SK-N-SH treated with all-trans-retinoic acid at 6 μM for 48 hours (cell line): ENCODE measurements at regions not wholly inside any gene's neighbourhood (a gene's known extent, or its start where the extent isn't known, plus 50 kb on each side); places are given as distances from the start of the nearest gene placed in this dataset.
"Not testable (repeated sequence)": the region's sequence is repeated elsewhere in the genome, so short reads cannot be mapped to it uniquely, and the experiment has no call there.

Experiments
- ATAC-seq: fragments of 200-7000 bp; cut with Tn5 transposase; 3 replicates; pipeline ENCODE4 v1.9.1; 2020; ENCODE audit warnings: mild to moderate bottlenecking, moderate library complexity
- ARNTL ChIP-seq: fragments of 450-650 bp; formaldehyde crosslinking; IDR thresholded peaks from 2 replicates; pipeline ENCODE4 v1.5.0; 2020; ENCODE audit warnings: low read depth, mild to moderate bottlenecking, moderate library complexity, borderline replicate concordance
- BACH2 ChIP-seq: fragments of 250-450 bp; sonication (Bioruptor Pico); IDR thresholded peaks from 2 replicates; pipeline ENCODE4 v1.9.0; 2021; ENCODE audit warnings: mild to moderate bottlenecking, borderline replicate concordance
- CREB5 ChIP-seq: fragments of 250-450 bp; sonication (Bioruptor Pico); IDR thresholded peaks from 2 replicates; pipeline ENCODE4 v1.5.1; 2020; ENCODE audit warnings: low read depth, mild to moderate bottlenecking, moderate library complexity
- CSDC2 ChIP-seq: fragments of 250-450 bp; sonication (Bioruptor Pico); IDR thresholded peaks from 2 replicates; pipeline ENCODE4 v1.5.0; 2020; ENCODE audit warnings: mild to moderate bottlenecking, moderate library complexity
- GLIS3 ChIP-seq: fragments of 250-450 bp; sonication (Bioruptor Pico); IDR thresholded peaks from 2 replicates; pipeline ENCODE4 v1.5.0; 2020; ENCODE audit warnings: mild to moderate bottlenecking, moderate library complexity
- ISL1 ChIP-seq: fragments of 250-450 bp; sonication (Bioruptor Pico); IDR thresholded peaks from 2 replicates; pipeline ENCODE4 v2.1.2; 2022; ENCODE audit warnings: mild to moderate bottlenecking, moderate library complexity
- OSR1 ChIP-seq: fragments of 250-450 bp; sonication (Bioruptor Pico); IDR thresholded peaks from 2 replicates; pipeline ENCODE4 v1.8.0; 2022; ENCODE audit warnings: moderate library complexity, mild to moderate bottlenecking, inconsistent platforms
- POU6F1 ChIP-seq: fragments of 250-450 bp; sonication (Bioruptor Pico); IDR thresholded peaks from 2 replicates; pipeline ENCODE4 v1.8.0; 2021; ENCODE audit warnings: low read depth, mild to moderate bottlenecking, moderate library complexity, borderline replicate concordance
- RARB ChIP-seq: fragments of 250-450 bp; sonication (Bioruptor Pico); IDR thresholded peaks from 2 replicates; pipeline ENCODE4 v1.8.0; 2021; ENCODE audit warnings: mild to moderate bottlenecking, moderate library complexity
- SNAI2 ChIP-seq: fragments of 250-450 bp; sonication (Bioruptor Pico); IDR thresholded peaks from 2 replicates; pipeline ENCODE4 v1.5.0; 2020; ENCODE audit warnings: mild to moderate bottlenecking, moderate library complexity
- TCF4 ChIP-seq: fragments of 250-450 bp; sonication (Bioruptor Pico); IDR thresholded peaks from 2 replicates; pipeline ENCODE4 v1.8.0; 2021; ENCODE audit warnings: mild to moderate bottlenecking, moderate library complexity, borderline replicate concordance
- ZC3H10 ChIP-seq: fragments of 250-450 bp; sonication (Bioruptor Pico); IDR thresholded peaks from 2 replicates; pipeline ENCODE4 v1.5.1; 2021; ENCODE audit warnings: mild to moderate bottlenecking, moderate library complexity
- ZFP3 ChIP-seq: fragments of 250-450 bp; sonication (Bioruptor Pico); IDR thresholded peaks from 2 replicates; pipeline ENCODE4 v1.5.0; 2020; ENCODE audit warnings: mild to moderate bottlenecking, moderate library complexity
- ZFP30 ChIP-seq: fragments of 450-650 bp; formaldehyde crosslinking; IDR thresholded peaks from 2 replicates; pipeline ENCODE4 v1.5.0; 2022; ENCODE audit warnings: mild to moderate bottlenecking, moderate library complexity
- ZNF70 ChIP-seq: fragments of 450-650 bp; formaldehyde crosslinking; IDR thresholded peaks from 2 replicates; pipeline ENCODE4 v1.5.0; 2020; ENCODE audit warnings: mild to moderate bottlenecking, moderate library complexity
- TF ChIP-seq, protein P1 (sequence below): fragments of 250-450 bp; sonication (Bioruptor Pico); IDR thresholded peaks from 2 replicates; pipeline ENCODE4 v1.8.0; 2020; ENCODE audit warnings: mild to moderate bottlenecking, moderate library complexity, borderline replicate concordance
- TF ChIP-seq, protein P2 (sequence below): fragments of 250-450 bp; sonication (Bioruptor Pico); IDR thresholded peaks from 2 replicates; pipeline ENCODE4 v1.5.1; 2021; ENCODE audit warnings: mild to moderate bottlenecking, moderate library complexity
- TF ChIP-seq, protein P3 (sequence below): fragments of 250-450 bp; sonication (Bioruptor Pico); IDR thresholded peaks from 2 replicates; pipeline ENCODE4 v1.5.0; 2020; ENCODE audit warnings: mild to moderate bottlenecking, moderate library complexity

DNA sequence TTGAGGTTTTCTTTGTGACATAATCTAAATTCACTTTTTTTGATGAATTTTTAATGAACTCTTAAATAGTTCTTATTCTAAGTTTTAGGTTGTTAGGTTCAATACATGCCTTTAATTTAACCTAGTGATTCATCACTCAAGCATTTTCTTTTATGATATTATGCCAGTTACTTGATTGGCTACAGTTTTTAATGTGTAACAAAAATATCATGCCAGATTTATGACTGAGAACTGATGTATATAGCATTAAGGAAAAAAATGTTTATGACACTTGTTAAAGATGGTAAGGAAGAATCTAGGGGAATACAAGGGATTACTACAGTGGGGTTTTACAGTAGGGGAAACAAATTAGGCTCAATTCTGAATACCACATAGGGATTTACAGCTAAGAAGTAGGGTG is 103.1 kb downstream of the VGLL3 start:
- TF ChIP-seq BACH2 (CRISPR knock-in tag) (no peak), ZNF70 (CRISPR knock-in tag) (no peak), TCF4 (CRISPR knock-in tag) (no peak), ISL1 (no peak), ZFP30 (CRISPR knock-in tag) (no peak), ZC3H10 (no peak), ZFP3 (CRISPR knock-in tag) (no peak), POU6F1 (no peak), GLIS3 (CRISPR knock-in tag) (no peak), CSDC2 (no peak), ARNTL (no peak), CREB5 (CRISPR knock-in tag) (no peak)
- TF ChIP-seq, protein P1, sequence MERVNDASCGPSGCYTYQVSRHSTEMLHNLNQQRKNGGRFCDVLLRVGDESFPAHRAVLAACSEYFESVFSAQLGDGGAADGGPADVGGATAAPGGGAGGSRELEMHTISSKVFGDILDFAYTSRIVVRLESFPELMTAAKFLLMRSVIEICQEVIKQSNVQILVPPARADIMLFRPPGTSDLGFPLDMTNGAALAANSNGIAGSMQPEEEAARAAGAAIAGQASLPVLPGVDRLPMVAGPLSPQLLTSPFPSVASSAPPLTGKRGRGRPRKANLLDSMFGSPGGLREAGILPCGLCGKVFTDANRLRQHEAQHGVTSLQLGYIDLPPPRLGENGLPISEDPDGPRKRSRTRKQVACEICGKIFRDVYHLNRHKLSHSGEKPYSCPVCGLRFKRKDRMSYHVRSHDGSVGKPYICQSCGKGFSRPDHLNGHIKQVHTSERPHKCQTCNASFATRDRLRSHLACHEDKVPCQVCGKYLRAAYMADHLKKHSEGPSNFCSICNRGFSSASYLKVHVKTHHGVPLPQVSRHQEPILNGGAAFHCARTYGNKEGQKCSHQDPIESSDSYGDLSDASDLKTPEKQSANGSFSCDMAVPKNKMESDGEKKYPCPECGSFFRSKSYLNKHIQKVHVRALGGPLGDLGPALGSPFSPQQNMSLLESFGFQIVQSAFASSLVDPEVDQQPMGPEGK, result no peak
- TF ChIP-seq, protein P2, sequence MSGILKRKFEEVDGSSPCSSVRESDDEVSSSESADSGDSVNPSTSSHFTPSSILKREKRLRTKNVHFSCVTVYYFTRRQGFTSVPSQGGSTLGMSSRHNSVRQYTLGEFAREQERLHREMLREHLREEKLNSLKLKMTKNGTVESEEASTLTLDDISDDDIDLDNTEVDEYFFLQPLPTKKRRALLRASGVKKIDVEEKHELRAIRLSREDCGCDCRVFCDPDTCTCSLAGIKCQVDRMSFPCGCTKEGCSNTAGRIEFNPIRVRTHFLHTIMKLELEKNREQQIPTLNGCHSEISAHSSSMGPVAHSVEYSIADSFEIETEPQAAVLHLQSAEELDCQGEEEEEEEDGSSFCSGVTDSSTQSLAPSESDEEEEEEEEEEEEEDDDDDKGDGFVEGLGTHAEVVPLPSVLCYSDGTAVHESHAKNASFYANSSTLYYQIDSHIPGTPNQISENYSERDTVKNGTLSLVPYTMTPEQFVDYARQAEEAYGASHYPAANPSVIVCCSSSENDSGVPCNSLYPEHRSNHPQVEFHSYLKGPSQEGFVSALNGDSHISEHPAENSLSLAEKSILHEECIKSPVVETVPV (CRISPR knock-in tag), result no peak
- TF ChIP-seq, protein P3, sequence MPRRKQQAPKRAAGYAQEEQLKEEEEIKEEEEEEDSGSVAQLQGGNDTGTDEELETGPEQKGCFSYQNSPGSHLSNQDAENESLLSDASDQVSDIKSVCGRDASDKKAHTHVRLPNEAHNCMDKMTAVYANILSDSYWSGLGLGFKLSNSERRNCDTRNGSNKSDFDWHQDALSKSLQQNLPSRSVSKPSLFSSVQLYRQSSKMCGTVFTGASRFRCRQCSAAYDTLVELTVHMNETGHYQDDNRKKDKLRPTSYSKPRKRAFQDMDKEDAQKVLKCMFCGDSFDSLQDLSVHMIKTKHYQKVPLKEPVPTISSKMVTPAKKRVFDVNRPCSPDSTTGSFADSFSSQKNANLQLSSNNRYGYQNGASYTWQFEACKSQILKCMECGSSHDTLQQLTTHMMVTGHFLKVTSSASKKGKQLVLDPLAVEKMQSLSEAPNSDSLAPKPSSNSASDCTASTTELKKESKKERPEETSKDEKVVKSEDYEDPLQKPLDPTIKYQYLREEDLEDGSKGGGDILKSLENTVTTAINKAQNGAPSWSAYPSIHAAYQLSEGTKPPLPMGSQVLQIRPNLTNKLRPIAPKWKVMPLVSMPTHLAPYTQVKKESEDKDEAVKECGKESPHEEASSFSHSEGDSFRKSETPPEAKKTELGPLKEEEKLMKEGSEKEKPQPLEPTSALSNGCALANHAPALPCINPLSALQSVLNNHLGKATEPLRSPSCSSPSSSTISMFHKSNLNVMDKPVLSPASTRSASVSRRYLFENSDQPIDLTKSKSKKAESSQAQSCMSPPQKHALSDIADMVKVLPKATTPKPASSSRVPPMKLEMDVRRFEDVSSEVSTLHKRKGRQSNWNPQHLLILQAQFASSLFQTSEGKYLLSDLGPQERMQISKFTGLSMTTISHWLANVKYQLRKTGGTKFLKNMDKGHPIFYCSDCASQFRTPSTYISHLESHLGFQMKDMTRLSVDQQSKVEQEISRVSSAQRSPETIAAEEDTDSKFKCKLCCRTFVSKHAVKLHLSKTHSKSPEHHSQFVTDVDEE (CRISPR knock-in tag), result no peak
- ATAC-seq, result no peak

DNA sequence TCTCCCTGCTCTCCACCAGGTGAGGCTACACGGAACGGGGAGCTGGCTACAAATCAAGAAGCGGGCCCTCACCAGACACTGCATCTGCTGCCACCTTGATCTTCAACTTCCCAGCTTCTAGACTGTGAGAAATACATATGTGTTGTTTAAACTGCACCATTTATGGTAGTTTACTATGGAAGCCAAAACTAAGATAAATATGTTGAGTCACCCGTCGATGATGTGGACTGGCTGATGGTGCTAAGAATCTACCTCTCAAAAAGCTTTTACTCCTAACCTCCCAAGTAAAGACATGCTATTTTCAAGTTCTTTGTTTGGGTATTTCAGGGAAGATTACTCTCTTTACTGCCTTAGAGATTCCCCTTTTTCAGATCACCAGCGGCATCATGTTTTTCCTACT is 110.9 kb downstream of the VGLL3 start:
- no peak for ATAC-seq
- no peak for TF ChIP-seq POU6F1

GRCh38 chr3:86876504-86877181 is 114.3 kb downstream of the VGLL3 start:
- not testable (repeated sequence) for ATAC-seq

DNA sequence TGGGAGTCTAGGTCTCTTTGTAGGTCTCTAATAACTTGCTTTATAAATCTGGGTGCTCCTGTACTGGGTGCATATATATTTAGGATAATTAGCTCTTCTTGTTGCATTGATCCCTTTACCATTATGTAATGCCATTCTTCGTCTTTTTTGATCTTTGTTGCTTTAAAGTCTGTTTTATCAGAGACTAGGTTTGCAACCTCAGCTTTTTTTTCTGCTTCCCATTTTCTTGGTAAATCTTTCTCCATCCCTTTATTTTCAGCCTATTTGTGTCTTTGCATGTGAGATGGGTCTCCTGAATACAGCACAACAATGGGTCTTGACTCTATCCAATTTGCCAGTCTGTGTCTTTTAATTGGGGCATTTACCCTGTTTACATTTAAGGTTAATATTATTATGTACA is 116.2 kb downstream of the VGLL3 start:
- ATAC-seq, result not testable (repeated sequence)

- ATAC-seq, result no peak
- TF ChIP-seq BACH2 (CRISPR knock-in tag) (no peak), ISL1 (no peak), ZNF70 (CRISPR knock-in tag) (no peak), POU6F1 (no peak), SNAI2 (no peak), RARB (CRISPR knock-in tag) (no peak), OSR1 (CRISPR knock-in tag) (no peak), CREB5 (CRISPR knock-in tag) (no peak), TCF4 (CRISPR knock-in tag) (no peak), ZC3H10 (no peak)
- TF ChIP-seq, protein P2 (CRISPR knock-in tag), result no peak
Measured at GRCh38 chr3:86869566-86869965, 121.4 kb downstream of the VGLL3 start.
